ENCODE measurements at regions not wholly inside any gene's neighbourhood (a gene's known extent, or its start where the extent isn't known, plus 50 kb on each side); places are given as distances from the start of the nearest gene placed in this dataset.

- H3K27me3 ChIP-seq (ENCODE audit: insufficient read depth, low read length, poor library complexity): no peaks in the 10 kb centered on the region
- no peaks in the 10 kb centered on the region for H3K79me2 ChIP-seq (ENCODE audit: insufficient read depth, low read length)
- no peak overlapping the region for H3K4me3 ChIP-seq (ENCODE audit: low read depth in 1 of 2, low read length in 2 of 2)
- no peaks in the 10 kb centered on the region for H4K20me1 ChIP-seq (ENCODE audit: insufficient read depth, low read length)
- H3K9me3 ChIP-seq (ENCODE audit: insufficient read depth, low read length, severe bottlenecking): no peaks in the 10 kb centered on the region
- TF ChIP-seq EZH2 (IDR thresholded peaks at IDR 0.05; ENCODE audit: borderline replicate concordance, low read depth, low read length, severe bottlenecking): no peak
- TF ChIP-seq CTCF (IDR thresholded peaks at IDR 0.05; ENCODE audit: borderline replicate concordance, extremely low read depth, low read length, poor library complexity, severe bottlenecking): no peak
- H3K4me2 ChIP-seq (ENCODE audit: insufficient read depth, low read length): no peak overlapping the region
- H3K9ac ChIP-seq (ENCODE audit: low read depth, low read length): no peak overlapping the region
- no peaks in the 10 kb centered on the region for H3K4me1 ChIP-seq (ENCODE audit: insufficient read depth, low read length)
- H3K36me3 ChIP-seq (ENCODE audit: insufficient read depth, low read length): no peaks in the 10 kb centered on the region
- ATAC-seq (ENCODE audit: insufficient read depth, low read depth): no peak
- DNase-seq: no peak
- H2AFZ ChIP-seq (ENCODE audit: low read depth, low read length): no peak overlapping the region
- no peak overlapping the region for H3K27ac ChIP-seq (ENCODE audit: low read length)
These were observed 90.5 kb downstream of the VSTM2A start for GRCh38 chr7:54632696-54633095.

GRCh38 chr7:54629771-54630170 is 87.6 kb downstream of the VSTM2A start:
- no peak overlapping the region for H3K4me2 ChIP-seq (ENCODE audit: insufficient read depth, low read length)
- H3K4me3 ChIP-seq (ENCODE audit: low read depth in 1 of 2, low read length in 2 of 2): no peak overlapping the region
- DNase-seq (no peak), ATAC-seq (ENCODE audit: insufficient read depth, low read depth) (no peak)
- H2AFZ ChIP-seq (ENCODE audit: low read depth, low read length): no peak overlapping the region
- no peaks in the 10 kb centered on the region for H3K27me3 ChIP-seq (ENCODE audit: insufficient read depth, low read length, poor library complexity)
- H3K79me2 ChIP-seq (ENCODE audit: insufficient read depth, low read length): no peaks in the 10 kb centered on the region
- H3K27ac ChIP-seq (ENCODE audit: low read length): no peak overlapping the region
- H4K20me1 ChIP-seq (ENCODE audit: insufficient read depth, low read length): no peaks in the 10 kb centered on the region
- no peaks in the 10 kb centered on the region for H3K4me1 ChIP-seq (ENCODE audit: insufficient read depth, low read length)
- H3K9me3 ChIP-seq (ENCODE audit: insufficient read depth, low read length, severe bottlenecking): no peaks in the 10 kb centered on the region
- no peak overlapping the region for H3K9ac ChIP-seq (ENCODE audit: low read depth, low read length)
- no peak for TF ChIP-seq EZH2 (IDR thresholded peaks at IDR 0.05; ENCODE audit: borderline replicate concordance, low read depth, low read length, severe bottlenecking)
- TF ChIP-seq CTCF (IDR thresholded peaks at IDR 0.05; ENCODE audit: borderline replicate concordance, extremely low read depth, low read length, poor library complexity, severe bottlenecking): no peak
- no peaks in the 10 kb centered on the region for H3K36me3 ChIP-seq (ENCODE audit: insufficient read depth, low read length)

- Histone ChIP-seq H3K79me2 (ENCODE audit: insufficient read depth, low read length) (no peaks in the 10 kb centered on the region), H4K20me1 (ENCODE audit: insufficient read depth, low read length) (no peaks in the 10 kb centered on the region), H3K27ac (ENCODE audit: low read length) (no peak overlapping the region), H3K4me3 (ENCODE audit: low read depth in 1 of 2, low read length in 2 of 2) (no peak overlapping the region), H3K9ac (ENCODE audit: low read depth, low read length) (no peak overlapping the region), H3K27me3 (ENCODE audit: insufficient read depth, low read length, poor library complexity) (no peaks in the 10 kb centered on the region), H3K36me3 (ENCODE audit: insufficient read depth, low read length) (no peaks in the 10 kb centered on the region), H3K4me1 (ENCODE audit: insufficient read depth, low read length) (no peaks in the 10 kb centered on the region), H3K9me3 (ENCODE audit: insufficient read depth, low read length, severe bottlenecking) (no peaks in the 10 kb centered on the region), H3K4me2 (ENCODE audit: insufficient read depth, low read length) (no peak overlapping the region), H2AFZ (ENCODE audit: low read depth, low read length) (no peak overlapping the region)
- ATAC-seq (ENCODE audit: insufficient read depth, low read depth): no peak
- TF ChIP-seq CTCF (IDR thresholded peaks at IDR 0.05; ENCODE audit: borderline replicate concordance, extremely low read depth, low read length, poor library complexity, severe bottlenecking): no peak
- no peak for TF ChIP-seq EZH2 (IDR thresholded peaks at IDR 0.05; ENCODE audit: borderline replicate concordance, low read depth, low read length, severe bottlenecking)
- no peak for DNase-seq
These were observed 80.6 kb downstream of the VSTM2A start for GRCh38 chr7:54622696-54623309.
